Uterus (tissue), 3 donors: ENCODE measurements at regions not wholly inside any gene's neighbourhood (a gene's known extent, or its start where the extent isn't known, plus 50 kb on each side); places are given as distances from the start of the nearest gene placed in this dataset.
"Not testable (repeated sequence)": the region's sequence is repeated elsewhere in the genome, so short reads cannot be mapped to it uniquely, and the experiment has no call there.

Source experiments
- DNase-seq, 2 donors: peaks; one replicate each; pipeline ENCODE4 v3.0.0-alpha.2; 2019 to 2020
- H3K27ac ChIP-seq, 2 donors: fragments of 200-600 bp; sonication (generic); 1 replicate in 1 of 2; 2 replicates in 1 of 2; pipeline ENCODE4 v1.5.1; 2016 to 2018
- H3K27me3 ChIP-seq, 2 donors: fragments of 200-600 bp; sonication (generic); one replicate each; pipeline ENCODE4 v1.5.1; 2018 to 2019; ENCODE audit warnings: control low read depth in 1 of 2
- H3K36me3 ChIP-seq, 2 donors: fragments of 200-600 bp; sonication (generic); one replicate each; pipeline ENCODE4 v1.5.1; 2019; ENCODE audit warnings: control low read depth in 1 of 2
- H3K4me1 ChIP-seq, 2 donors: fragments of 200-600 bp; sonication (generic); one replicate each; pipeline ENCODE4 v1.5.1; 2018 to 2019; ENCODE audit warnings: control low read depth in 1 of 2
- H3K4me3 ChIP-seq, 2 donors: fragments of 200-600 bp; sonication (generic); 1 replicate in 1 of 2; 2 replicates in 1 of 2; pipeline ENCODE4 v1.5.1; 2018 to 2019; ENCODE audit warnings: mild to moderate bottlenecking in 1 of 2
- H3K9me3 ChIP-seq, 2 donors: fragments of 200-600 bp; sonication (generic); one replicate each; pipeline ENCODE4 v1.5.1; 2019; ENCODE audit warnings: control low read depth in 1 of 2
- POLR2A ChIP-seq, 2 donors: fragments of 450-650 bp; IDR thresholded peaks; one replicate each; pipeline ENCODE4 v1.6.1; 2016; ENCODE audit warnings: antibody characterized with exemption in 2 of 2, mild to moderate bottlenecking in 1 of 2, moderate library complexity in 1 of 2
- intact Hi-C: fragments of 100-400 bp; cut with DNase I; formaldehyde crosslinking; loops from one replicate; pipeline ENCODE4 v1.15.1; 2023; ENCODE audit warnings: low total_unique reads
- TF ChIP-seq, protein P1 (sequence below), 4 experiments: fragments of 200-600 bp in 2 of 4; fragments of 450-650 bp in 2 of 4; sonication (generic) in 2 of 4; IDR thresholded peaks; one replicate each; pipeline ENCODE4 v1.5.1; 2016 to 2019; ENCODE audit warnings: antibody characterized with exemption in 4 of 4, mild to moderate bottlenecking in 2 of 4, moderate library complexity in 1 of 4
- donor health status: DM: yes; HTN: yes; CAD: no.

DNA sequence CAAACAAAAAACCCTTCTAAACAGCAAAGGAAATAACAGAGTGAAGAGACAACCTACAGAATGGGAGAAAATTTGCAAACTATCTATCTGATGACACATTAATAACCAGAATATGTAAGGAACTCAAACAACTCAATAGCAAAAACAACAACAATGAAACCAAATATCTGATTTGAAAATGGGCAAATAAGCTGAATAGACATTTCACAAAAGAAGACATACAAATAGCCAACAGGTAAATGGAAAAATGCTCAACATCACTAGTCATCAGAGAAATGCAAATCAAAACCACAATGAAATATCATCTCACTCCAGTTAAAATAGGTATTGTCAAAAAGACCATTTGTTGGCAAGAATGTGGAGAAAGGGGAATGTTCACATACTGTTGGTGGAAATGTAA lies 57.6 kb upstream of the RC3H1 start:
- TF ChIP-seq, protein P1, sequence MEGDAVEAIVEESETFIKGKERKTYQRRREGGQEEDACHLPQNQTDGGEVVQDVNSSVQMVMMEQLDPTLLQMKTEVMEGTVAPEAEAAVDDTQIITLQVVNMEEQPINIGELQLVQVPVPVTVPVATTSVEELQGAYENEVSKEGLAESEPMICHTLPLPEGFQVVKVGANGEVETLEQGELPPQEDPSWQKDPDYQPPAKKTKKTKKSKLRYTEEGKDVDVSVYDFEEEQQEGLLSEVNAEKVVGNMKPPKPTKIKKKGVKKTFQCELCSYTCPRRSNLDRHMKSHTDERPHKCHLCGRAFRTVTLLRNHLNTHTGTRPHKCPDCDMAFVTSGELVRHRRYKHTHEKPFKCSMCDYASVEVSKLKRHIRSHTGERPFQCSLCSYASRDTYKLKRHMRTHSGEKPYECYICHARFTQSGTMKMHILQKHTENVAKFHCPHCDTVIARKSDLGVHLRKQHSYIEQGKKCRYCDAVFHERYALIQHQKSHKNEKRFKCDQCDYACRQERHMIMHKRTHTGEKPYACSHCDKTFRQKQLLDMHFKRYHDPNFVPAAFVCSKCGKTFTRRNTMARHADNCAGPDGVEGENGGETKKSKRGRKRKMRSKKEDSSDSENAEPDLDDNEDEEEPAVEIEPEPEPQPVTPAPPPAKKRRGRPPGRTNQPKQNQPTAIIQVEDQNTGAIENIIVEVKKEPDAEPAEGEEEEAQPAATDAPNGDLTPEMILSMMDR (IDR thresholded peaks at IDR 0.05), result no peak
- TF ChIP-seq POLR2A (IDR thresholded peaks at IDR 0.05), result no peak
- H3K4me3 ChIP-seq, result no peak overlapping the region
- intact Hi-C loops, result no loop called here
- H3K27me3 ChIP-seq, result no peaks in the 10 kb centered on the region
- H3K27ac ChIP-seq, result no peak overlapping the region
- no peaks in the 10 kb centered on the region for H3K4me1 ChIP-seq
- H3K9me3 ChIP-seq, result no peaks in the 10 kb centered on the region
- DNase-seq, result no peak
- no peaks in the 10 kb centered on the region for H3K36me3 ChIP-seq

DNA sequence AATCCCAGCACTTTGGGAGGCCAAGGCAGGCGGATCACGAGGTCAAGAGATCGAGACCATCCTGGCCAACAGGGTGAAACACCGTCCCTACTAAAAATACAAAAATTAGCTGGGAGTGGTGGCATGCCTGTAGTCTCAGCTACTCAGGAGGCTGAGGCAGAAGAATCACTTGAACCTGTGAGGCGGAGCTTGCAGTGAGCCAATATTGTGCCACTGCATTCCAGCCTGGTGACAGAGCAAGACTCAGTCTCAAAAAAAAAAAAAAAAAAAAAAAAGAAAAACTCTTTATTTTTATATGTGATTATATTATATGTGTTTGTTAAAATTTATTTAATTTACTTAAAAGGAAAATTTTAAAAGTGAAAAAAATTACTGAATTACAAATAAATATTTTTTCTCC lies 56.8 kb upstream of the RC3H1 start:
- H3K9me3 ChIP-seq, H3K27ac ChIP-seq, H3K4me1 ChIP-seq, DNase-seq, H3K4me3 ChIP-seq, H3K27me3 ChIP-seq, H3K36me3 ChIP-seq, intact Hi-C loops: not testable (repeated sequence)

DNA sequence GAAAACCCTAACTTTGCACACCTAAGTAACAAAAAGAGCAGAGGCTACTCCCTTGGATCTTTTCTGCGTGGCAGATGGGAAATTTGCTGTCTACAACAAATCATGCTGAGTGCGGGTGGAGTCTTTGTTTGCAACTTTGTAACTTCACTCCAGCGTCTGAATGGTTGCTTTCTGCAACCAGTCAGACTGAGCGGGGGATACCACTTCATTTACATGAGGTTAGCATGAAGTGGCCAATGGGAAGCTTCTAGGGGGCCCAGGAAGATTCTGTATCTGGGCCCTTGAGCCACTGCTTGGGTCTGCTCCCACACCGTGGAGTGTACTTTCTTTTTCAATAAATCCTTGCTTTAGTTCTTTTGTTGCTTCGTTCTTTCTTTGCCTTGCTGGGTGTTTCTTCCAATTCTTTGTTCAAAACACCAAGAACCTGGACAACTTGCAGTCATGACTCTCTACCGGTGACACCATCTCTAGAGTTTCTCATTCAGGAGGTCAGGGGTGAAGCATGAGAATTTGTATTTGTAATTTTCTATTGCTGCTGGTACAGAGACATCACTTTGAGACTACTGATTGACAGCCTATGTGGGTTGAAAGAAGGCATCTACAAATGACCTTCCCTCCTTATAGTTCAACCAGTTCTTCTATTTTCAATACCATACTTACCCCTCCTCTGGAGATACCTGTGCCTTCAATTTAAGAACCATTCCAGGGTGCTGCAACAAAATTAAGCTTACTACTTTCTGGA lies 55.8 kb upstream of the RC3H1 start:
- Histone ChIP-seq H3K4me3 (no peak overlapping the region), H3K36me3 (no peaks in the 10 kb centered on the region), H3K27ac (no peak overlapping the region), H3K4me1 (no peaks in the 10 kb centered on the region), H3K9me3 (no peaks in the 10 kb centered on the region), H3K27me3 (no peaks in the 10 kb centered on the region)
- TF ChIP-seq, protein P1 (IDR thresholded peaks at IDR 0.05), result no peak
- no peak for TF ChIP-seq POLR2A (IDR thresholded peaks at IDR 0.05)
- no peak for DNase-seq
- intact Hi-C loops, result no loop called here

DNA sequence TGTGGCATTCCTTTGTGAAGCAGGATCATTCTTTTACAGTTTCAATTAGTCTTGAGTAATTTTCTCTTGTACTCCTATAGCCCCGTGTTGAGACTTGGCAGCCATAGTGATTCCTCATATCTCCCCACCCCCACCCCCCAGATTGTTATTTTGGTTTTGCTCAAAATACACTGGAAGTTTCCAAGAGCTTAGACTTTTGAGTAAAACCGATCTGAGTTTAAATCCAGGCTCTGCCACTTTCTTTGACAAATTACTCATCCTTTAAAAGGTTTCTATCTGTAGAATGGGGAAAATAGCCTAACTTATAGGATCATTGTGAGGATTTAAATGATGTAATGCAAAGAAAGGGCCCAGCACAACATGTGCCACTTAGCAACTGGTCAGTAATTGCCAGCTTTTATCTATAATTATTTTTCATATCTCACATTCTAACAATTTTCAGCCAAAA lies 53.1 kb upstream of the RC3H1 start:
- Histone ChIP-seq H3K4me1 (no peaks in the 10 kb centered on the region), H3K27me3 (no peaks in the 10 kb centered on the region), H3K4me3 (no peak overlapping the region), H3K27ac (no peak overlapping the region), H3K36me3 (no peaks in the 10 kb centered on the region), H3K9me3 (no peaks in the 10 kb centered on the region)
- intact Hi-C loops, result no loop called here
- no peak for TF ChIP-seq POLR2A (IDR thresholded peaks at IDR 0.05)
- TF ChIP-seq, protein P1 (IDR thresholded peaks at IDR 0.05), result no peak
- DNase-seq, result no peak

DNA sequence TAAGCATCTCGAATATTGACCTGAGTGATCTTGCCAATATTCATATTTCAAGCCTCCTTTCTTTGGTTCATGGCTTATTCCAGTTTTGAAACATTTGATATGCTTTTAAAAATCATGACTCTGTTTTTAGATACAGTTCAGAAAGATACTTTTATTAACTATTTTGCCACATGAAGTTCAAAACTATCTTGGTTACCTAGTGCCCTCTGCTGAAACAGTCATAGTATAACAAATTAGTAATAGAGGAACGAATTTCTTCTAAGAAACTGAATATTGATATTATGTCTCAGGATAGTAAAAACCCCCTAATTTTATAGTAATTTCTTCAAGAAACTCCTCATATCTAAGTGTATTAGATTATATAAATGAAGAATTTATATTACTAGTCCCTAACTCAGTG lies 52.6 kb upstream of the RC3H1 start:
- Histone ChIP-seq H3K9me3 (no peaks in the 10 kb centered on the region), H3K4me3 (no peak overlapping the region), H3K27me3 (no peaks in the 10 kb centered on the region), H3K4me1 (no peaks in the 10 kb centered on the region), H3K27ac (no peak overlapping the region), H3K36me3 (no peaks in the 10 kb centered on the region)
- TF ChIP-seq POLR2A (IDR thresholded peaks at IDR 0.05), result no peak
- TF ChIP-seq, protein P1 (IDR thresholded peaks at IDR 0.05), result peak; percentile 8 to 29 (median 10)
- DNase-seq, result no peak
- intact Hi-C loops, result no loop called here

DNA sequence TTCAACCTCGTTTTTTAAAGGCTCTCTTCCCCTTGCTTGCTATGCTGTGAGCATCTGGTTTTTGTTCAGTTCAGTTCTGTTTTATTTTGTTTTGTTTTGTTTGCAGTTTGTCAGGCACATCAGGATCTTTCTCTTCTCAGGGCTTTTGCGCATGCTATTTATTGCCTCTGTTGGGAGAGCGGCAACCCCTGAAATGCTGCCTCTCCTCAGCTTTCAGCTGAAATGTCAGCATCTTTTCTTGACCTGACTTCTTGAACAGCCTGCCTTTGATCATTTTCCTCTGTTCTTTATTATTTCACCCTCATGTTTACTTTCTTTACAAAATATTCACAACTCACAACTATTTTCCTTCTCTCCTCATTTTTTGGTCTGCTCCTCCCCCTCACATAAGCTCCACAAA lies 50.4 kb upstream of the RC3H1 start:
- no peaks in the 10 kb centered on the region for H3K9me3 ChIP-seq
- H3K4me3 ChIP-seq, result no peak overlapping the region
- H3K4me1 ChIP-seq, result no peaks in the 10 kb centered on the region
- intact Hi-C loops, result no loop called here
- H3K27me3 ChIP-seq, result no peaks in the 10 kb centered on the region
- no peak for DNase-seq
- TF ChIP-seq, protein P1 (IDR thresholded peaks at IDR 0.05), result no peak
- no peak for TF ChIP-seq POLR2A (IDR thresholded peaks at IDR 0.05)
- no peak overlapping the region for H3K27ac ChIP-seq
- H3K36me3 ChIP-seq, result no peaks in the 10 kb centered on the region
